Lung (tissue), 11 donors: ENCODE measurements at regions not wholly inside any gene's neighbourhood (a gene's known extent, or its start where the extent isn't known, plus 50 kb on each side); places are given as distances from the start of the nearest gene placed in this dataset.
"Not testable (repeated sequence)": the region's sequence is repeated elsewhere in the genome, so short reads cannot be mapped to it uniquely, and the experiment has no call there.

Experiments used
- ATAC-seq: fragments of 200-7000 bp; cut with Tn5 transposase; one replicate; pipeline ENCODE4 v1.9.1; 2020; ENCODE audit warnings: moderate number of reproducible peaks; ENCODE audit not compliant: insufficient read depth, low FRiP score
- DNase-seq, 3 donors: peaks; one replicate each; pipeline ENCODE4 v3.0.0-alpha.2; 2013 to 2017
- H3K27ac ChIP-seq, 2 donors: one replicate each; pipeline ENCODE4 v1.5.1; 2013; ENCODE audit warnings: mild to moderate bottlenecking in 2 of 2, moderate library complexity in 2 of 2, control low read depth in 1 of 2, inconsistent platforms in 1 of 2, low read depth in 1 of 2, low read length in 1 of 2
- H3K27me3 ChIP-seq, 3 donors: one replicate each; pipeline ENCODE4 v1.5.1; 2013; ENCODE audit warnings: low read length in 2 of 3; ENCODE audit not compliant: control insufficient read depth in 3 of 3, insufficient read depth in 3 of 3
- H3K36me3 ChIP-seq, 4 donors: one replicate each; pipeline ENCODE4 v1.5.1; 2013; ENCODE audit warnings: low read length in 4 of 4, mild to moderate bottlenecking in 1 of 4, moderate library complexity in 1 of 4; ENCODE audit not compliant: control insufficient read depth in 4 of 4, insufficient read depth in 4 of 4
- H3K4me1 ChIP-seq, 5 donors: one replicate each; pipeline ENCODE4 v1.5.1; 2013; ENCODE audit warnings: low read length in 5 of 5, mild to moderate bottlenecking in 2 of 5, moderate library complexity in 1 of 5; ENCODE audit not compliant: control insufficient read depth in 5 of 5, insufficient read depth in 5 of 5
- H3K4me3 ChIP-seq: one replicate; pipeline ENCODE4 v1.5.1; 2013; ENCODE audit warnings: mild to moderate bottlenecking, control low read depth, moderate library complexity
- H3K9ac ChIP-seq, 2 donors: one replicate each; pipeline ENCODE4 v1.5.1; 2013; ENCODE audit warnings: low read length in 2 of 2, control low read depth in 1 of 2; ENCODE audit not compliant: insufficient read depth in 1 of 2
- H3K9me3 ChIP-seq, 4 donors: one replicate each; pipeline ENCODE4 v1.5.1; 2013; ENCODE audit warnings: low read length in 3 of 4, mild to moderate bottlenecking in 1 of 4, moderate library complexity in 1 of 4; ENCODE audit not compliant: control insufficient read depth in 4 of 4, insufficient read depth in 3 of 4
- WGBS, 2 donors: extraction: QIAGEN DNeasy Blood & Tissue Kit; methylation state at CpG; one replicate each; pipeline ENCODE4 v1.1.7; 2013; 5-methylcytosine and 5-hydroxymethylcytosine counted together
- TF ChIP-seq, protein P1 (sequence below): IDR thresholded peaks from 2 replicates; pipeline ENCODE4 v1.5.1; 2012; ENCODE audit warnings: mild to moderate bottlenecking; ENCODE audit errors: control extremely low read depth, extremely low read depth
- donor health status: control.
- donor health status: control.
- donor health status: Bipolar disorder and iron deficiency.
- donor health status: healthy.
- donor health status: DM: yes; HTN: yes; CAD: no.

DNA sequence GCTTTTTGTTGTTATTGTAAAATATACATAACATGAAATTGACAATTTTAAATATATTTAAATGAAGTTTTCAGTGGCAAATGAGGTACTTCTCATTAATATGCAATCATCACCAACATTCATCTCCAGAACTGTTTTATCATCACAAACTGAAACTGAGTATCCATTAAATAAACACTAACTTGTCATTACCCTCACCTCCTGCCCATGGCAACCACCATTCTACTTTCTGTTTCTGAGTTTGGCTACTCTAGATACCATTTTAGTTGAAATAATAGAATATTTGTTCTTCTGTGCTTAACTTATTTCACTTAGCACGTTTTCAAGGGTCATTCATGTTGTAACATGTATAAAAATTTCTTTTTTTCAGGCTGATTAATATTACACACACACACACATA, 834.3 kb downstream of the PLOD2 start:
- Histone ChIP-seq H3K4me3 (no peak overlapping the region), H3K4me1 (no peaks in the 10 kb centered on the region), H3K36me3 (no peaks in the 10 kb centered on the region), H3K27ac (no peak overlapping the region), H3K9me3 (no peaks in the 10 kb centered on the region), H3K27me3 (no peaks in the 10 kb centered on the region), H3K9ac (no peak overlapping the region)
- 45 to 60% methylated on average over 1 of the region's 1 CpG for WGBS, 2 donors
- DNase-seq, result no peak
- no peak for ATAC-seq
- TF ChIP-seq, protein P1, sequence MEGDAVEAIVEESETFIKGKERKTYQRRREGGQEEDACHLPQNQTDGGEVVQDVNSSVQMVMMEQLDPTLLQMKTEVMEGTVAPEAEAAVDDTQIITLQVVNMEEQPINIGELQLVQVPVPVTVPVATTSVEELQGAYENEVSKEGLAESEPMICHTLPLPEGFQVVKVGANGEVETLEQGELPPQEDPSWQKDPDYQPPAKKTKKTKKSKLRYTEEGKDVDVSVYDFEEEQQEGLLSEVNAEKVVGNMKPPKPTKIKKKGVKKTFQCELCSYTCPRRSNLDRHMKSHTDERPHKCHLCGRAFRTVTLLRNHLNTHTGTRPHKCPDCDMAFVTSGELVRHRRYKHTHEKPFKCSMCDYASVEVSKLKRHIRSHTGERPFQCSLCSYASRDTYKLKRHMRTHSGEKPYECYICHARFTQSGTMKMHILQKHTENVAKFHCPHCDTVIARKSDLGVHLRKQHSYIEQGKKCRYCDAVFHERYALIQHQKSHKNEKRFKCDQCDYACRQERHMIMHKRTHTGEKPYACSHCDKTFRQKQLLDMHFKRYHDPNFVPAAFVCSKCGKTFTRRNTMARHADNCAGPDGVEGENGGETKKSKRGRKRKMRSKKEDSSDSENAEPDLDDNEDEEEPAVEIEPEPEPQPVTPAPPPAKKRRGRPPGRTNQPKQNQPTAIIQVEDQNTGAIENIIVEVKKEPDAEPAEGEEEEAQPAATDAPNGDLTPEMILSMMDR, result no peak

DNA sequence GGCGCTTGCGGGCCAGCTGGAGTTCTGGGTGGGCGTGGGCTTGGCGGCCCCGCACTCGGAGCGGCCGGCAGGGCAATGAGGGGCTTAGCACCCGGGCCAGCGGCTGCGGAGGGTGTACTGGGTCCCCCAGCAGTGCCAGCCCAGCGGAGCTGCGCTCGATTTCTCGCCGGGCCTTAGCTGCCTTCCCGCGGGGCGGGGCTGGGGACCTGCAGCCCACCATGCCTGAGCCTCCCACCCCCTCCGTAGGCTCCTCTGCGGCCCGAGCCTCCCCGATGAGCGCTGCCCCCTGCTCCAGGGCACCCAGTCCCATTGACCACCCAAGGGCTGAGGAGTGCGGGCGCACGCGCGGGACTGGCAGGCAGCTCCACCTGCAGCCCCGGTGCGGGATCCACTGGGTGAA, 827.6 kb downstream of the PLOD2 start:
- not testable (repeated sequence) for H3K4me3 ChIP-seq, H3K4me1 ChIP-seq, H3K36me3 ChIP-seq, ATAC-seq, H3K27me3 ChIP-seq, H3K9me3 ChIP-seq, H3K9ac ChIP-seq, H3K27ac ChIP-seq, DNase-seq
- WGBS, 2 donors, result 90 to 96% methylated on average over 26 to 31 of the region's 31 CpGs

DNA sequence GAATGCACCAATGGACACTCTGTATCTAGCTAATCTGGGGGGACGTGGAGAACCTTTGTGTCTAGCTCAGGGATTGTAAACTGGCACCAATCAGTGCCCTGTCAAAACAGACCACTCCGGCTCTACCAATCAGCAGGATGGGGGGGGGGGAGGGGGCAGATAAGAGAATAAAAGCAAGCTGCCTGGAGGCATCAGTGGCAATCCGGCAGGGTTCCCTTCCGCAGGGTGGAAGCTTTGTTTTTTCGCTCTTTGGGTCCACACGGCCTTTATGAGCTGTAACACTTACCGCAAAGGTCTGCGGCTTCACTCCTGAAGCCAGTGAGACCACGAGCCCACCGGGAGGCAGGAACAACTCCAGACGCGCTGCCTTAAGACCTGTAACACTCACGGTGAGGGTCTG, 827.1 kb downstream of the PLOD2 start:
- DNase-seq (no peak), ATAC-seq (no peak)
- WGBS, 2 donors, result 87 to 88% methylated on average over 13 of the region's 13 CpGs
- TF ChIP-seq, protein P1, result no peak
- no peaks in the 10 kb centered on the region for H3K4me1 ChIP-seq
- H3K27me3 ChIP-seq, result no peaks in the 10 kb centered on the region
- no peaks in the 10 kb centered on the region for H3K36me3 ChIP-seq
- H3K4me3 ChIP-seq, result no peak overlapping the region
- H3K9ac ChIP-seq, result no peak overlapping the region
- H3K27ac ChIP-seq, result no peak overlapping the region
- peaks cover 0 to 2% (median 0%) of the 10 kb centered on the region in 4 donors for H3K9me3 ChIP-seq

DNA sequence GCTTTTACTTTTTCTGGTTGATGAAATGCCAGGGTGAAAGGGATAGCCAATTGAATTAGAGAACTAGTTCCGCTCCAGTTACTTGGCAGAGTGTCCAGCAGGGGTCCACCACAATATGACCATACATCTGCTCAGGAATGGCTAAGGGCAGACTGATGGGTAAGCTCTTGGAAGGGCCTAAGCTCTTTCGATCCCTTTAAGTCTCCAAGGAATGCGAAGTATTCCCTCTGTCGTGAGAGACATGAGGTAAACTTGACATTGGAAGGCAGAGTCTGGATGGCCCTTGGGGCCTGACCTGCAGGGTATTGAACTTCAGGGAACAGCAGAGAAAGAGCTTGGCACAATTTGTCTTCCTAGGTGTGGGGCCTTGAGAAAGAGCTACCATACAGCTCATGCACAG, 805.8 kb downstream of the PLOD2 start:
- DNase-seq, result no peak
- Histone ChIP-seq H3K4me1 (no peaks in the 10 kb centered on the region), H3K36me3 (no peaks in the 10 kb centered on the region), H3K27ac (no peak overlapping the region), H3K27me3 (no peaks in the 10 kb centered on the region), H3K9ac (no peak overlapping the region), H3K9me3 (peaks cover 0 to 27% (median 12%) of the 10 kb centered on the region in 4 donors), H3K4me3 (no peak overlapping the region)
- ATAC-seq, result no peak
- TF ChIP-seq, protein P1, result no peak
- 90 to 94% methylated on average over 4 of the region's 4 CpGs for WGBS, 2 donors
